ENCODE measurements at regions not wholly inside any gene's neighbourhood (a gene's known extent, or its start where the extent isn't known, plus 50 kb on each side); places are given as distances from the start of the nearest gene placed in this dataset.

DNA sequence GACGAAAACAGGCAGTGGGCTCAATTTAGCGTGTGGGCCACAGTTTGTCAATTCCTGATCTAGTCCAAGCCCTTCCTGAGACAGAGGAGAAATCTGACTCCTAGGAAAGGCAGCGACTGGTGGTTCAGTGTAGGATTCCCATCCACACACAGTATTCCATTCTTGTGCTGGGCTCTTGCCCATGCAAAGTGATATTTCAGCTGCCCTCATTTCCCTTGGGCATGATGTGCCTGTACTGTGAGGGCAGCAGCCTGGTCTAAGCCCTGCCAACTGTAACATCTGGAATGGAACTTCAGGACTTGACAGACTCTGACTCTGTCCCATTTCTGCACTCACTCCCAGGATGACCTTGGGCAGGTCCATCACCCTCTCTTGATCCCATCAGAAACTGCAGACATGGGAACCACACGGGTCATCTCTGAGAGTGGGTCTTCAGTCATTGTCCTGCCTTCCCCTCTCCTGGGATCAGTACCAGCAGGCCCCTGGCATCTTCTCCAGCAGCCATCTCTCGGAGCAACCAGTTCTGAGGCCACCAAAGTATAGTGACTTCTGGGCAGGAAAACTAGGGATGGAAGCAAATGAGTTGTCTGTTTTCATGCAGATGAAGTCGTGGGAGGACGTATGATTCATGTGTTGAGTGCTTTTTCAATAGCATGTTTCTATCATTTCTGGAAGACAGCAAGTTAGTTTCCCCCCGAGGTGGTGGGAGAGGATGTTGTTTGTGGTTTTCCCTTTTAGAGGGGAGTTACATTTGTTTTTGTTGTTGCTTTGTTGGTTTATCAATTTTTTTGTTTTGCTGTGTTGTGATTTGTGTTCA, 54.2 kb upstream of the BCL2L14 start:
- DNase-seq: peak in 2 of 3 donors; percentile 43 to 68

- DNase-seq: no peak
Observed at GRCh38 chr12:12017135-12017581, 53.6 kb upstream of the BCL2L14 start.

- DNase-seq: no peak
Observed at GRCh38 chr12:12017798-12018197, 52.9 kb upstream of the BCL2L14 start.

- DNase-seq: peak in 2 of 3 donors; percentile 41 to 57
Observed at GRCh38 chr12:12018454-12018853, 52.3 kb upstream of the BCL2L14 start.

DNA sequence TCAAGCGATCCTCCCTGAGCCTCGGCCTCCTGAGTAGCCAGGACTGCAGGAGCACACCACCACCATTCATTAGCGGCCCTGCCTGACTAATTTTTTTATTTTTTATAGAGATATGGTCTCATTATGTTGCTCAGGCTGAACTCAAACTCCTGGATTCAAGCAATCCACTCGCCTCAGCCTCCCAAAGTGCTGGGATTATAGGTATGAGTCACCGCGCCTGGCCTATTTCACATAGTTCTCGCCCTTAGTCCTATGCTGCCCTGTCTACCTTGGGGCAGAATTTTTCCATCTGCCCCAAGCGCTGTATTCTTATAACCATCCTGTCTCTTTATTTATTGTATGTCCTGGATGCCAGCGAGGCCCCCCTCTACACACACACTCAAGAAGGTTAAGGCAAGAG, 50.9 kb upstream of the BCL2L14 start:
- no peak for DNase-seq

- DNase-seq: no peak
Observed at GRCh38 chr12:12020762-12021161, 50.0 kb upstream of the BCL2L14 start.
